ENCODE measurements at regions not wholly inside any gene's neighbourhood (a gene's known extent, or its start where the extent isn't known, plus 50 kb on each side); places are given as distances from the start of the nearest gene placed in this dataset.

DNA sequence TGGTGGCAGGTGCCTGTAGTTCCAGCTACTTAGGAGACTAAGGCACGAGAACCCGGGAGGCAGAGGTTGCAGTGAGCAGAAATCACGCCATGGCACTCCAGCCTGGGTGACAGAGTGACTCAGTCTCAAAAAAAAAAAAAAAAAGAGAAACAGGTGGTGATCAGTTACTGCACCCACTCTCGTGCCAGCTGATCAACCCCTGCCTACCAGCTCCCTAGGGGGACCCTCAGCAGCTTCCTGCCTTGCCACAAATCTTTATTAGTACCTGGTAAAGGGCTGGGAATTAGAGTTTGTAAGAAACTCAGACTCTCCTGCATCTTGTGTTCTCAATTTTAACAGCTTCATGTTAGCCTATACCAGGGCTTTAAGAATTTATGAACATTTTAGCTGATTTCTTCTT is 914.9 kb downstream of the EFNA5 start:
- TF ChIP-seq, protein P1, sequence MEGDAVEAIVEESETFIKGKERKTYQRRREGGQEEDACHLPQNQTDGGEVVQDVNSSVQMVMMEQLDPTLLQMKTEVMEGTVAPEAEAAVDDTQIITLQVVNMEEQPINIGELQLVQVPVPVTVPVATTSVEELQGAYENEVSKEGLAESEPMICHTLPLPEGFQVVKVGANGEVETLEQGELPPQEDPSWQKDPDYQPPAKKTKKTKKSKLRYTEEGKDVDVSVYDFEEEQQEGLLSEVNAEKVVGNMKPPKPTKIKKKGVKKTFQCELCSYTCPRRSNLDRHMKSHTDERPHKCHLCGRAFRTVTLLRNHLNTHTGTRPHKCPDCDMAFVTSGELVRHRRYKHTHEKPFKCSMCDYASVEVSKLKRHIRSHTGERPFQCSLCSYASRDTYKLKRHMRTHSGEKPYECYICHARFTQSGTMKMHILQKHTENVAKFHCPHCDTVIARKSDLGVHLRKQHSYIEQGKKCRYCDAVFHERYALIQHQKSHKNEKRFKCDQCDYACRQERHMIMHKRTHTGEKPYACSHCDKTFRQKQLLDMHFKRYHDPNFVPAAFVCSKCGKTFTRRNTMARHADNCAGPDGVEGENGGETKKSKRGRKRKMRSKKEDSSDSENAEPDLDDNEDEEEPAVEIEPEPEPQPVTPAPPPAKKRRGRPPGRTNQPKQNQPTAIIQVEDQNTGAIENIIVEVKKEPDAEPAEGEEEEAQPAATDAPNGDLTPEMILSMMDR (conservative IDR thresholded peaks at IDR 0.05; ENCODE audit: low read length): no peak
- TF ChIP-seq EZH2phosphoT487 (IDR thresholded peaks at IDR 0.05; ENCODE audit: borderline replicate concordance, low read depth, low read length): no peak
